ENCODE measurements at regions not wholly inside any gene's neighbourhood (a gene's known extent, or its start where the extent isn't known, plus 50 kb on each side); places are given as distances from the start of the nearest gene placed in this dataset.

DNA sequence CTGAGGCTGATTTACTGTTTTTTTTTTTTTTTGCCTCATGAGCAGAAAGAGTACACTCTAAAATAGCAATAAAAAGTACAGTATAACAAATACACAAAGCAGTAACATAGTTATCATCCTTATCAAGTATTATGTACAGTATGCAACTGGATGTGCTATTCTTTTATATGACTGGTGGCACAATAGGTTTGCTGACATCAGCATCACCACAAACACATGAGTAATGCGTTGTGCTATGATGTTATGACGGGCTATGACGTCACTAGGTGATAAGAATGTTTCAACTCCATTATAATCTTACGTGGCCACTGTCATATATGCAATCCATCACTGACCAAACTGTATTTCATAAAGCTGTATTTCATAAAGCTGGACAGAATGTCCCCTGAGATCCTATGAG is 189.2 kb upstream of the GLI3 start:
- TF ChIP-seq, protein P1, sequence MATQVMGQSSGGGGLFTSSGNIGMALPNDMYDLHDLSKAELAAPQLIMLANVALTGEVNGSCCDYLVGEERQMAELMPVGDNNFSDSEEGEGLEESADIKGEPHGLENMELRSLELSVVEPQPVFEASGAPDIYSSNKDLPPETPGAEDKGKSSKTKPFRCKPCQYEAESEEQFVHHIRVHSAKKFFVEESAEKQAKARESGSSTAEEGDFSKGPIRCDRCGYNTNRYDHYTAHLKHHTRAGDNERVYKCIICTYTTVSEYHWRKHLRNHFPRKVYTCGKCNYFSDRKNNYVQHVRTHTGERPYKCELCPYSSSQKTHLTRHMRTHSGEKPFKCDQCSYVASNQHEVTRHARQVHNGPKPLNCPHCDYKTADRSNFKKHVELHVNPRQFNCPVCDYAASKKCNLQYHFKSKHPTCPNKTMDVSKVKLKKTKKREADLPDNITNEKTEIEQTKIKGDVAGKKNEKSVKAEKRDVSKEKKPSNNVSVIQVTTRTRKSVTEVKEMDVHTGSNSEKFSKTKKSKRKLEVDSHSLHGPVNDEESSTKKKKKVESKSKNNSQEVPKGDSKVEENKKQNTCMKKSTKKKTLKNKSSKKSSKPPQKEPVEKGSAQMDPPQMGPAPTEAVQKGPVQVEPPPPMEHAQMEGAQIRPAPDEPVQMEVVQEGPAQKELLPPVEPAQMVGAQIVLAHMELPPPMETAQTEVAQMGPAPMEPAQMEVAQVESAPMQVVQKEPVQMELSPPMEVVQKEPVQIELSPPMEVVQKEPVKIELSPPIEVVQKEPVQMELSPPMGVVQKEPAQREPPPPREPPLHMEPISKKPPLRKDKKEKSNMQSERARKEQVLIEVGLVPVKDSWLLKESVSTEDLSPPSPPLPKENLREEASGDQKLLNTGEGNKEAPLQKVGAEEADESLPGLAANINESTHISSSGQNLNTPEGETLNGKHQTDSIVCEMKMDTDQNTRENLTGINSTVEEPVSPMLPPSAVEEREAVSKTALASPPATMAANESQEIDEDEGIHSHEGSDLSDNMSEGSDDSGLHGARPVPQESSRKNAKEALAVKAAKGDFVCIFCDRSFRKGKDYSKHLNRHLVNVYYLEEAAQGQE (IDR thresholded peaks at IDR 0.05; ENCODE audit: insufficient read depth in 1 of 2, low read depth in 2 of 2, low read length in 1 of 2) = no peak
- no peak for TF ChIP-seq CTCF (IDR thresholded peaks at IDR 0.05)
